Esophagus (tissue), 2 donors: ENCODE measurements at regions not wholly inside any gene's neighbourhood (a gene's known extent, or its start where the extent isn't known, plus 50 kb on each side); places are given as distances from the start of the nearest gene placed in this dataset.

ENCODE experiments used
- H3K27ac ChIP-seq, 2 donors: one replicate each; pipeline ENCODE4 v1.5.1; 2013; ENCODE audit warnings: low read depth in 2 of 2, mild to moderate bottlenecking in 2 of 2, inconsistent platforms in 1 of 2, low read length in 1 of 2, moderate library complexity in 1 of 2
- H3K27me3 ChIP-seq, 2 donors: one replicate each; pipeline ENCODE4 v1.6.1; 2013; ENCODE audit warnings: low read length in 2 of 2, control low read depth in 1 of 2, mild to moderate bottlenecking in 1 of 2; ENCODE audit not compliant: insufficient read depth in 2 of 2, control insufficient read depth in 1 of 2
- H3K36me3 ChIP-seq, 2 donors: one replicate each; pipeline ENCODE4 v1.6.1; 2013; ENCODE audit warnings: low read length in 1 of 2; ENCODE audit not compliant: control insufficient read depth in 2 of 2, insufficient read depth in 2 of 2
- H3K4me1 ChIP-seq, 2 donors: one replicate each; pipeline ENCODE4 v1.6.1; 2013; ENCODE audit warnings: low read length in 1 of 2; ENCODE audit not compliant: control insufficient read depth in 2 of 2, insufficient read depth in 2 of 2
- H3K4me3 ChIP-seq, 2 donors: one replicate each; pipeline ENCODE4 v1.5.1; 2013; ENCODE audit warnings: low read length in 2 of 2, mild to moderate bottlenecking in 2 of 2, low read depth in 1 of 2, moderate library complexity in 1 of 2
- H3K9me3 ChIP-seq, 2 donors: one replicate each; pipeline ENCODE4 v1.6.1; 2013; ENCODE audit warnings: mild to moderate bottlenecking in 2 of 2, low read depth in 1 of 2, low read length in 1 of 2, moderate library complexity in 1 of 2; ENCODE audit not compliant: control insufficient read depth in 2 of 2, insufficient read depth in 1 of 2
- WGBS, 2 donors: extraction: QIAGEN DNeasy Blood & Tissue Kit; methylation state at CpG; one replicate each; pipeline ENCODE4 v1.1.7; 2013; 5-methylcytosine and 5-hydroxymethylcytosine counted together
- donor health status: healthy with polysubstance abuse.
- donor health status: Bipolar disorder and iron deficiency.

DNA sequence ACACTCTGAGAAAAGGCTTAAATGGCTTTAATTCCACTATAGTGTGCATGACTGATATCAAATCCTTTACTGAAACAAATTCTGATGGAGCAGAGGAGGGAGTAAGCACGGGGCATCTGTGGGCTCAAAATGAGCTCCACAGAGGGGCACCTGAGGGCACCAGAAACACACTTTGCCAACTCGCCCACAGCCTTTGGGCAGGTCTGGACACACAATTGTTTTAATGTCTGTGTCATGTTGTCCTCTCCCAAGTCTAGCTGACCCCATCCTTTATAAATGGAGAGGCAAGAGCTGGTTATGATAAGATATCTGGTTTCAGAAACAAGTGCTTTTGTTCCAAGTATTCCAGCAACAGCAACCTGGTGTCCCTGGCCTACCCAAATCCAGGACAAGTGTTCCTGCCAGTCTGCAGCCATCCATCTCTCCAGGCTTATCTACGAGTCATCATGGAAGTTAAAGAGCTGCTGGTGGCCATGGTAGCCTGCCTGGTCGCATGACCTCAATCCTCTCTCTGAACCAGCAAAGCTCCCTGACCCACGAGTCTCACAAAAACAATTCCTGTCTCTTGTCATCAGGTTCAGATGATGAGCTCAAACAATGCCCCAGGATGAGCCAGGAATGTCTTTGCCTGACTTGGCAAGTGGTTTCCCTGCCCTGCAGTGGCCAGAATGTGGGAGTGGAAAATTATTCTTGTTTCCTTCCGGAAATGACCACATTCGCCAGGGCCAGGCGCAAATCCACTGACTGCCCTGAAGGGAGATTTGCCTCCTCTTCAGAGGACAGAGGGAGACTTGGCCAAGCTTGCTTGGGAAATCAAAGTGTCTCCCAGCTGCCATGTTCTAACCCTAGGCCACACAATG lies 64.4 kb upstream of the TPM1 start:
- H3K9me3 ChIP-seq: no peaks in the 10 kb centered on the region
- no peaks in the 10 kb centered on the region for H3K36me3 ChIP-seq
- no peak overlapping the region for H3K27ac ChIP-seq
- H3K27me3 ChIP-seq: no peaks in the 10 kb centered on the region
- H3K4me3 ChIP-seq: no peak overlapping the region
- WGBS, 2 donors: 71 to 79% methylated on average over 8 of the region's 8 CpGs
- no peaks in the 10 kb centered on the region for H3K4me1 ChIP-seq

DNA sequence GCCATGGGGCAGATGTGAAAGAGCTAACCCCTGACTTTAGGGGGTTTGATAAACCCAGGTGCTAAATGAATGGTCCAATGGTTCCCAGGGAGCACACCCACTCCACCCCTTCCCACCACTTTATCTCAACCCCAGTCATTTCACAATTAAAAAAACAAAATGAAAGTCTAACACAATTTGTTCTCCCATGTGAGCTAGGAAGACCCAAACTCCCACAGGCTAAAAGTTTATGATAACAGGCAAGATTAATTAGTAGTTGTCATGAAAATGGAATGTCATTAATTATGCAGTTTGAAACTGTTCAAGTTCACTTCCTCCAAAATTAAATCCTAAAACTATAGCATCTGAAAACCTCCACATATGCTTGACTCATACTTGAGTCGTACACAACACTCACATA lies 63.3 kb upstream of the TPM1 start:
- Histone ChIP-seq H3K27ac (no peak overlapping the region), H3K27me3 (no peaks in the 10 kb centered on the region), H3K4me1 (no peaks in the 10 kb centered on the region), H3K36me3 (no peaks in the 10 kb centered on the region), H3K4me3 (no peak overlapping the region), H3K9me3 (no peaks in the 10 kb centered on the region)
- WGBS, 2 donors: 56 to 77% methylated on average over 1 of the region's 1 CpG

DNA sequence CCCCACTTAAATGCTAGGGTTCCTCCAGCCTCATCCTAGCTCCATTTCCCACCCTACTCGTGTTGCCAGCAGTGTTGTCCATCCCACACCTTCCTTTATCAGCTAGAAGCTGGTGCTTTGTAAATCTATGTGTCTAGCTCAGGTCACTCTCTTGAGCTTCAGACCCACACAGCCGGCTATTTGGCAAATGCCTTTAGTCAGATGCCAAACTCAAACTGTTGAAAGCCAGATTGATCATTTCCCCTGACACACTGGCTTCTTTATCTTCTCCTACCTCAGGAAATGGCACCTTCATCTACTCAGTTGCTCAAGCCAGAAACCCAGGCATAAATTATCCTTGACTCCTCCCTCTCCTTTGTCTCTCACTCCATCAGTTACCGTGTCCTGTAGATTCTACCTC lies 61.5 kb upstream of the TPM1 start:
- no peaks in the 10 kb centered on the region for H3K4me1 ChIP-seq
- H3K36me3 ChIP-seq: no peaks in the 10 kb centered on the region
- H3K4me3 ChIP-seq: no peak overlapping the region
- H3K27ac ChIP-seq: no peak overlapping the region
- no peaks in the 10 kb centered on the region for H3K27me3 ChIP-seq
- H3K9me3 ChIP-seq: no peaks in the 10 kb centered on the region
- 69 to 71% methylated on average over 3 of the region's 3 CpGs for WGBS, 2 donors

GRCh38 chr15:62983956-62984355 lies 58.6 kb upstream of the TPM1 start:
- H3K27ac ChIP-seq: no peak overlapping the region
- no peaks in the 10 kb centered on the region for H3K36me3 ChIP-seq
- H3K4me1 ChIP-seq: no peaks in the 10 kb centered on the region
- H3K4me3 ChIP-seq: no peak overlapping the region
- no peaks in the 10 kb centered on the region for H3K27me3 ChIP-seq
- 85 to 92% methylated on average over 8 of the region's 8 CpGs for WGBS, 2 donors
- no peaks in the 10 kb centered on the region for H3K9me3 ChIP-seq

DNA sequence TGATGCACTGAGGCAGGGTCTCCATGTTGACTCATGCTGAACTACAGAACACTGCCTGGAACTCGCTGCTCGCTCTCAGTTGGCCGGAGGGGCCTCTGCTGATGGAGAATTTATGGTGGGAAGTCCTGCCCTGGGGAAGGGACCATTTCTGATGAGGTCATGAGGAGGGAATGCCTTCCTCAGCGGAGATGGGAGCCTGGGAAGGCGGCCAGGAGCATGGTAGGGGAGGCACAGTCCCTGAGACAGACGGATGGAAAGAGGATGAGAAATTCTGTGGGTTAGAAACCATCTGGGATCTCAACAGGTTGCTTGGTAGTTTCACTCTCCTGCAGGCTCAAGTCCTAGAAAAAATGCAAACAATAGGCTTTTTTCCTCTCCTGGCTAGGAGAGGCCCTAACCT lies 56.8 kb upstream of the TPM1 start:
- Histone ChIP-seq H3K36me3 (no peaks in the 10 kb centered on the region), H3K27ac (no peak overlapping the region), H3K4me3 (no peak overlapping the region), H3K27me3 (no peaks in the 10 kb centered on the region), H3K4me1 (peaks cover 0 to 3% of the 10 kb centered on the region in 2 donors), H3K9me3 (no peaks in the 10 kb centered on the region)
- WGBS, 2 donors: 73 to 76% methylated on average over 6 of the region's 6 CpGs

GRCh38 chr15:62986948-62987347 lies 55.6 kb upstream of the TPM1 start:
- no peak overlapping the region for H3K27ac ChIP-seq
- H3K9me3 ChIP-seq: no peaks in the 10 kb centered on the region
- WGBS, 2 donors: 70 to 75% methylated on average over 7 of the region's 7 CpGs
- H3K36me3 ChIP-seq: no peaks in the 10 kb centered on the region
- H3K4me1 ChIP-seq: peaks cover 0 to 3% of the 10 kb centered on the region in 2 donors
- no peaks in the 10 kb centered on the region for H3K27me3 ChIP-seq
- H3K4me3 ChIP-seq: no peak overlapping the region

DNA sequence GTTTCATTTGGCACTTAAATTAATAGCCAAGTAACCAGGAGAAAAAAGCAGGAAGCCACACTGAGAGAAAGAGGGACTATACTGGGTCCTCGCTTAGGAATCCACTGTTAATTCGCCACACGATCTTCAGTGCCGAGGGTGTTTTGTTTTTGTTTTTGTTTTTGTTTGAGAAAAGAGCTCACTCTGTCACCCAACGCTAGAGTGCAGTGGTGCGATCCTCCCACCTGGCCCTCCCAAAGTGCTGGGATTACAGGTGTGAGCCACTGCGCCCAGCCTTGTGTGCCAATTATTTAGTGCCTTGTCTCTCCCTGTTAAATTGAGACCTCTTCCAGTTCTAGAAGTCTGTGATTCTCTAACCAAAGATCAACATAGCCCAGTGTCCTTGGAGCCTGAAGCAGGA lies 53.8 kb upstream of the TPM1 start:
- 92% methylated on average over 7 of the region's 7 CpGs for WGBS, 2 donors
- Histone ChIP-seq H3K27me3 (no peaks in the 10 kb centered on the region), H3K27ac (no peak overlapping the region), H3K36me3 (no peaks in the 10 kb centered on the region), H3K4me3 (no peak overlapping the region), H3K9me3 (no peaks in the 10 kb centered on the region), H3K4me1 (peaks cover 0 to 3% of the 10 kb centered on the region in 2 donors)

- peaks cover 0 to 3% of the 10 kb centered on the region in 2 donors for H3K4me1 ChIP-seq
- H3K4me3 ChIP-seq: no peak overlapping the region
- WGBS, 2 donors: 39 to 51% methylated on average over 10 of the region's 10 CpGs
- H3K27ac ChIP-seq: no peak overlapping the region
- H3K36me3 ChIP-seq: no peaks in the 10 kb centered on the region
- no peaks in the 10 kb centered on the region for H3K27me3 ChIP-seq
- H3K9me3 ChIP-seq: no peaks in the 10 kb centered on the region
Measured at GRCh38 chr15:62989366-62990055, 53.0 kb upstream of the TPM1 start.

DNA sequence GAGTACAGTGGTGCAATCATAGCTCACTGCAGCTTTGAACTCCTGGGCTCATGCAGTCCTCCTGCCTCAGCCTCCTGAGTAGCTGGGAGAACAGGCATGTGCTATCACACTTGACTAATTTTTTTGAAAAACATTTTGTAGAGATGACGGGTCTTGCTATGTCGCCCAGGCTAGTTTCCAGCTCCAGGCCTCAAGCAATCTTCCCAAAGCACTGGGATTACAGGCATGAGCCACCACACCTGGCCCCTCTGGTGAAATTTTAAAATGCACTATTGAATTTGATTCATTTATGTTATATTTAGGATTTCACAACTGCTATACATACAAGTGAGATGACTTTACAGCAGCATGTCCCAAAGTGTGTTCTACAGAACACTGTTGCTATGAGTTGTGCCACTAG lies 50.8 kb upstream of the TPM1 start:
- H3K36me3 ChIP-seq: no peaks in the 10 kb centered on the region
- H3K4me3 ChIP-seq: no peak overlapping the region
- no peak overlapping the region for H3K27ac ChIP-seq
- no peaks in the 10 kb centered on the region for H3K9me3 ChIP-seq
- peaks cover 0 to 3% of the 10 kb centered on the region in 2 donors for H3K4me1 ChIP-seq
- 45% methylated on average over 2 of the region's 2 CpGs for WGBS, 2 donors
- no peaks in the 10 kb centered on the region for H3K27me3 ChIP-seq

DNA sequence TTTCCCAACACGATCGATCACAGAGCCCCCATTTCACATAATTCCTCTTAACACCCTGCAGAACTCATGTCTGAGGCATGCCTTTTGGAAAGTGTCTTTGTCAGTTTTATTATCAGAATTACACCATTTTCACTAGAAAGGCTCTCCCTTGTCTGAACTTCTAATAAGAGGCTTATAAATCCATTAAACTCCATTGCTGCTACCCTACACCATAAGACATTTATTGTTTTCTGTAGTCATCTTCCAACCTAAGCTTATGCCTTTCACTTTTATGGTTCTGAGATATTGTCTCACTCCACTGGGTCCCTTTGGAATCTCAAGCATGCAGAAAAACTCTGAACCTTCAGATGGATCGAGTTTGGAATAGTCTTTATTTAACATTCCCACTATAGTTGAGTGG lies 50.2 kb upstream of the TPM1 start:
- WGBS, 2 donors: 92 to 94% methylated on average over 3 of the region's 3 CpGs
- H3K4me3 ChIP-seq: no peak overlapping the region
- no peak overlapping the region for H3K27ac ChIP-seq
- H3K36me3 ChIP-seq: no peaks in the 10 kb centered on the region
- H3K4me1 ChIP-seq: peaks cover 0 to 3% of the 10 kb centered on the region in 2 donors
- no peaks in the 10 kb centered on the region for H3K9me3 ChIP-seq
- H3K27me3 ChIP-seq: no peaks in the 10 kb centered on the region
